Adrenal gland (tissue), 9 donors: ENCODE measurements at regions not wholly inside any gene's neighbourhood (a gene's known extent, or its start where the extent isn't known, plus 50 kb on each side); places are given as distances from the start of the nearest gene placed in this dataset.

ENCODE experiments used
- DNase-seq, 7 donors: peaks; one replicate each; pipeline ENCODE4 v3.0.0-alpha.2; 2019 to 2020
- H3K27ac ChIP-seq, 5 donors: fragments of 200-600 bp; sonication (generic) in 4 of 5; 1 replicate in 3 of 5; 2 replicates in 2 of 5; pipeline versions ENCODE4 v1.5.1 to v1.8.0; 2016 to 2020; ENCODE audit warnings: mild to moderate bottlenecking in 1 of 5
- H3K27me3 ChIP-seq: fragments of 200-600 bp; 2 replicates; pipeline ENCODE4 v1.8.0; 2021
- H3K36me3 ChIP-seq, 2 donors: fragments of 200-600 bp; replicated peaks in 1 of 2; 1 replicate in 1 of 2; 2 replicates in 1 of 2; pipeline versions ENCODE4 v1.5.1 to v1.8.0; 2018 to 2022
- H3K4me1 ChIP-seq, 2 donors: fragments of 200-600 bp; replicated peaks in 1 of 2; 1 replicate in 1 of 2; 2 replicates in 1 of 2; pipeline versions ENCODE4 v1.5.1 to v1.8.0; 2018 to 2021
- H3K4me3 ChIP-seq, 4 donors: fragments of 200-600 bp; sonication (generic) in 3 of 4; one replicate each; pipeline ENCODE4 v1.5.1; 2016 to 2018
- H3K9me3 ChIP-seq, 3 donors: fragments of 200-600 bp; sonication (generic) in 1 of 3; replicated peaks in 1 of 3; 1 replicate in 2 of 3; 2 replicates in 1 of 3; pipeline versions ENCODE4 v1.5.1 to v1.8.0; 2016 to 2021
- POLR2A ChIP-seq, 2 donors: fragments of 450-650 bp; IDR thresholded peaks; one replicate each; pipeline ENCODE4 v1.6.1; 2017; ENCODE audit warnings: antibody characterized with exemption in 2 of 2, mild to moderate bottlenecking in 2 of 2, moderate library complexity in 1 of 2
- WGBS, 4 donors: extraction: QIAGEN DNeasy Blood & Tissue Kit in 2 of 4; methylation state at CpG; one replicate each; pipeline versions ENCODE4 v1.1.5 to v1.1.7; 2013 to 2017; 5-methylcytosine and 5-hydroxymethylcytosine counted together
- intact Hi-C, 2 donors: fragments of 100-400 bp; cut with DNase I; formaldehyde crosslinking; loops; one replicate each; pipeline versions ENCODE4 v1.14.1 to v1.15.0; 2022 to 2023
- TF ChIP-seq, protein P1 (sequence below), 6 experiments: fragments of 450-650 bp in 4 of 6; fragments of 200-600 bp in 2 of 6; sonication (generic) in 1 of 6; IDR thresholded peaks; 1 replicate in 5 of 6; 2 replicates in 1 of 6; pipeline versions ENCODE4 v1.5.1 to v1.8.0; 2016 to 2021; ENCODE audit warnings: antibody characterized with exemption in 6 of 6, mild to moderate bottlenecking in 2 of 6, moderate library complexity in 1 of 6
- donor health status: healthy with polysubstance abuse.
- donor health status: Bipolar disorder and iron deficiency.
- donor health status: DM: yes; HTN: yes; CAD: no.
- donor health status: DM: no; HTN: no; CAD: no.
- donor health status: DM: no; HTN: no; CAD: no.

GRCh38 chr12:21025656-21026055 is 105.3 kb upstream of the SLCO1B1 start:
- TF ChIP-seq, protein P1, sequence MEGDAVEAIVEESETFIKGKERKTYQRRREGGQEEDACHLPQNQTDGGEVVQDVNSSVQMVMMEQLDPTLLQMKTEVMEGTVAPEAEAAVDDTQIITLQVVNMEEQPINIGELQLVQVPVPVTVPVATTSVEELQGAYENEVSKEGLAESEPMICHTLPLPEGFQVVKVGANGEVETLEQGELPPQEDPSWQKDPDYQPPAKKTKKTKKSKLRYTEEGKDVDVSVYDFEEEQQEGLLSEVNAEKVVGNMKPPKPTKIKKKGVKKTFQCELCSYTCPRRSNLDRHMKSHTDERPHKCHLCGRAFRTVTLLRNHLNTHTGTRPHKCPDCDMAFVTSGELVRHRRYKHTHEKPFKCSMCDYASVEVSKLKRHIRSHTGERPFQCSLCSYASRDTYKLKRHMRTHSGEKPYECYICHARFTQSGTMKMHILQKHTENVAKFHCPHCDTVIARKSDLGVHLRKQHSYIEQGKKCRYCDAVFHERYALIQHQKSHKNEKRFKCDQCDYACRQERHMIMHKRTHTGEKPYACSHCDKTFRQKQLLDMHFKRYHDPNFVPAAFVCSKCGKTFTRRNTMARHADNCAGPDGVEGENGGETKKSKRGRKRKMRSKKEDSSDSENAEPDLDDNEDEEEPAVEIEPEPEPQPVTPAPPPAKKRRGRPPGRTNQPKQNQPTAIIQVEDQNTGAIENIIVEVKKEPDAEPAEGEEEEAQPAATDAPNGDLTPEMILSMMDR (IDR thresholded peaks at IDR 0.05) = no peak
- no peak for TF ChIP-seq POLR2A (IDR thresholded peaks at IDR 0.05)
- 57 to 76% (median 58%) methylated on average over 1 of the region's 1 CpG for WGBS, 4 donors
- intact Hi-C loops = no loop called here
- Histone ChIP-seq H3K27me3 (no peaks in the 10 kb centered on the region), H3K4me3 (no peak overlapping the region), H3K36me3 (no peaks in the 10 kb centered on the region), H3K9me3 (no peaks in the 10 kb centered on the region), H3K27ac (no peak overlapping the region), H3K4me1 (no peaks in the 10 kb centered on the region)
- no peak for DNase-seq

DNA sequence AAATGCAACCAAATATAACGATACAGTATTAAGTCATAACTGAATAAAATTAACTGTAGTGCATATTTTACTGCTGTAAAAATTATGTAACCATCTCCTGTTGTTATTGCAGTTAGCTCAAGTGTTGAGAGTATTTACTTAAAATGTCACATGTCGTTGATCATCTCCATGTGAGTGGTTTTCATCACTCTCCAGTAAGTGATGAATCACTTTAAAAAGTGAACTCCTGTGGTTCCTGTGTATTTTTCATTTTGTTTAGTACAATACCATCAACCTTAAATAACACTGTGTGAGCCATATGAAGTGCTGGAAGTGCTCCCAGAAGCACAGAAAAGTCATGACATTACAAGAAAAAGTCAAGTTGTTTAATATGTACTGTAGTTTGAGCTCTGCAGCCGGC is 104.7 kb upstream of the SLCO1B1 start:
- H3K4me1 ChIP-seq = no peaks in the 10 kb centered on the region
- H3K27me3 ChIP-seq = no peaks in the 10 kb centered on the region
- 32 to 48% (median 40%) methylated on average over 3 of the region's 3 CpGs for WGBS, 4 donors
- no peaks in the 10 kb centered on the region for H3K36me3 ChIP-seq
- TF ChIP-seq, protein P1 (IDR thresholded peaks at IDR 0.05) = no peak
- no peak for TF ChIP-seq POLR2A (IDR thresholded peaks at IDR 0.05)
- no peak for DNase-seq
- no peak overlapping the region for H3K27ac ChIP-seq
- intact Hi-C loops = no loop called here
- H3K9me3 ChIP-seq = no peaks in the 10 kb centered on the region
- H3K4me3 ChIP-seq = no peak overlapping the region

- intact Hi-C loops = no loop called here
- no peak overlapping the region for H3K4me3 ChIP-seq
- no peaks in the 10 kb centered on the region for H3K9me3 ChIP-seq
- no peak for TF ChIP-seq POLR2A (IDR thresholded peaks at IDR 0.05)
- TF ChIP-seq, protein P1 (IDR thresholded peaks at IDR 0.05) = no peak
- WGBS, 4 donors = 65 to 78% (median 68%) methylated on average over 4 of the region's 4 CpGs
- H3K4me1 ChIP-seq = no peaks in the 10 kb centered on the region
- no peak overlapping the region for H3K27ac ChIP-seq
- H3K36me3 ChIP-seq = no peaks in the 10 kb centered on the region
- DNase-seq = no peak
- no peaks in the 10 kb centered on the region for H3K27me3 ChIP-seq
Observed at GRCh38 chr12:21054334-21054733, 76.7 kb upstream of the SLCO1B1 start.

- H3K4me3 ChIP-seq = no peak overlapping the region
- H3K27ac ChIP-seq = no peak overlapping the region
- no peaks in the 10 kb centered on the region for H3K4me1 ChIP-seq
- TF ChIP-seq, protein P1 (IDR thresholded peaks at IDR 0.05) = peak in 4 of 6 experiments; percentile 21 to 41 (median 28)
- no peak for TF ChIP-seq POLR2A (IDR thresholded peaks at IDR 0.05)
- intact Hi-C loops = no loop called here
- no peaks in the 10 kb centered on the region for H3K36me3 ChIP-seq
- H3K9me3 ChIP-seq = no peaks in the 10 kb centered on the region
- no peaks in the 10 kb centered on the region for H3K27me3 ChIP-seq
- DNase-seq = no peak
Observed at GRCh38 chr12:21065845-21066244, 65.1 kb upstream of the SLCO1B1 start.
